Small intestine (tissue), 7 donors: ENCODE measurements at regions not wholly inside any gene's neighbourhood (a gene's known extent, or its start where the extent isn't known, plus 50 kb on each side); places are given as distances from the start of the nearest gene placed in this dataset.

Experiments used
- DNase-seq, 2 donors: peaks; one replicate each; pipeline versions ENCODE4 v3.0.0 to v3.0.0-alpha.2; 2013
- FAIRE-seq: peaks from 2 replicates; lab custom pipeline; 2012; peaks lifted over from hg19 to GRCh38; lab: Jason Lieb, UNC
- H3K27ac ChIP-seq, 3 donors: one replicate each; pipeline ENCODE4 v1.5.1; 2013; ENCODE audit warnings: low read length in 2 of 3, mild to moderate bottlenecking in 2 of 3, control low read depth in 1 of 3, inconsistent platforms in 1 of 3, low read depth in 1 of 3, moderate library complexity in 1 of 3
- H3K27me3 ChIP-seq, 3 donors: one replicate each; pipeline ENCODE4 v1.6.1; 2013; ENCODE audit warnings: low read length in 3 of 3, inconsistent platforms in 1 of 3; ENCODE audit not compliant: control insufficient read depth in 3 of 3, insufficient read depth in 3 of 3
- H3K36me3 ChIP-seq, 3 donors: one replicate each; pipeline ENCODE4 v1.6.1; 2013; ENCODE audit warnings: low read length in 3 of 3, inconsistent platforms in 1 of 3, low read depth in 1 of 3, mild to moderate bottlenecking in 1 of 3, moderate library complexity in 1 of 3; ENCODE audit not compliant: control insufficient read depth in 3 of 3, insufficient read depth in 2 of 3
- H3K4me1 ChIP-seq, 3 donors: one replicate each; pipeline ENCODE4 v1.6.1; 2013; ENCODE audit warnings: low read length in 2 of 3, inconsistent platforms in 1 of 3, low read depth in 1 of 3, mild to moderate bottlenecking in 1 of 3, moderate library complexity in 1 of 3; ENCODE audit not compliant: control insufficient read depth in 3 of 3, insufficient read depth in 2 of 3
- H3K4me3 ChIP-seq, 3 donors: one replicate each; pipeline ENCODE4 v1.5.1; 2013; ENCODE audit warnings: low read length in 3 of 3, control low read depth in 1 of 3, inconsistent platforms in 1 of 3, low read depth in 1 of 3, mild to moderate bottlenecking in 1 of 3, moderate library complexity in 1 of 3
- H3K9me3 ChIP-seq, 2 donors: one replicate each; pipeline ENCODE4 v1.6.1; 2013; ENCODE audit warnings: low read depth in 1 of 2, low read length in 1 of 2; ENCODE audit not compliant: control insufficient read depth in 2 of 2, insufficient read depth in 1 of 2
- WGBS, 3 donors: extraction: QIAGEN DNeasy Blood & Tissue Kit; methylation state at CpG; one replicate each; pipeline ENCODE4 v1.1.7; 2013; 5-methylcytosine and 5-hydroxymethylcytosine counted together
- donor health status: healthy with polysubstance abuse.
- donor health status: control.
- donor health status: control.
- donor health status: Bipolar disorder and iron deficiency.
- donor health status: healthy.

- FAIRE-seq = no peak
- 87 to 92% (median 92%) methylated on average over 3 of the region's 3 CpGs for WGBS, 3 donors
- Histone ChIP-seq H3K4me3 (no peak overlapping the region), H3K27ac (no peak overlapping the region), H3K36me3 (no peaks in the 10 kb centered on the region), H3K27me3 (peaks cover 0 to 5% (median 0%) of the 10 kb centered on the region in 3 donors), H3K9me3 (peaks cover 0 to 7% of the 10 kb centered on the region in 2 donors), H3K4me1 (no peaks in the 10 kb centered on the region)
- DNase-seq = no peak
Observed at GRCh38 chr12:125292700-125293099, 227.5 kb downstream of the AACS start.

- no peak overlapping the region for H3K4me3 ChIP-seq
- H3K27ac ChIP-seq = no peak overlapping the region
- DNase-seq (no peak), FAIRE-seq (no peak)
- no peaks in the 10 kb centered on the region for H3K36me3 ChIP-seq
- H3K27me3 ChIP-seq = peaks cover 0 to 5% (median 0%) of the 10 kb centered on the region in 3 donors
- peaks cover 0 to 7% of the 10 kb centered on the region in 2 donors for H3K9me3 ChIP-seq
- 83 to 90% (median 86%) methylated on average over 5 of the region's 5 CpGs for WGBS, 3 donors
- no peaks in the 10 kb centered on the region for H3K4me1 ChIP-seq
Observed at GRCh38 chr12:125295550-125295949, 230.3 kb downstream of the AACS start.

GRCh38 chr12:125296701-125297100, 231.5 kb downstream of the AACS start:
- Histone ChIP-seq H3K4me3 (no peak overlapping the region), H3K4me1 (no peaks in the 10 kb centered on the region), H3K27me3 (peaks cover 0 to 5% (median 0%) of the 10 kb centered on the region in 3 donors), H3K9me3 (peaks cover 0 to 7% of the 10 kb centered on the region in 2 donors), H3K27ac (no peak overlapping the region), H3K36me3 (no peaks in the 10 kb centered on the region)
- FAIRE-seq (no peak), DNase-seq (no peak)
- 60 to 66% (median 61%) methylated on average over 9 of the region's 9 CpGs for WGBS, 3 donors

DNA sequence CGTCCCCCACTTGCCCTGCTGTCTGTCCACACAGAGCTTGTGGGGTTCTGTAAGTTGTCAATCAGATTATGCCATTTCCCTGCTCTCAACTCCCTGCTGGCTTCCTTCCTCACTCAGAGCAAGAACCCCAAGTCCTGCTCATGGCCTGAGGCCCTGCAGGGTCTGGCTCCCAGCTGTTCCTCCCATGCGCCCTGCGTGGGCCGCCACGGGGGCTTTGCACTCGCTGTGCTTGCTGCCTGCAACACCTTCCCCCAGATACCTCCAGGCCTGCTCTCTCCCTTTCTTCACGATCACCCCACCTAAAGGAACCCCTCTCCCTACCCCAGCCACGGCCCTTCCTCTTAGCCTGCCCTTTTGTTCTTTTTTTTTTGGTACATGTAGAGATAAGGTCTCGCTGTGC, 234.6 kb downstream of the AACS start:
- peaks cover 0 to 2% (median 0%) of the 10 kb centered on the region in 3 donors for H3K27me3 ChIP-seq
- FAIRE-seq (no peak), DNase-seq (no peak)
- H3K36me3 ChIP-seq = no peaks in the 10 kb centered on the region
- H3K4me3 ChIP-seq = no peak overlapping the region
- no peaks in the 10 kb centered on the region for H3K4me1 ChIP-seq
- no peak overlapping the region for H3K27ac ChIP-seq
- no peaks in the 10 kb centered on the region for H3K9me3 ChIP-seq
- 69 to 76% (median 70%) methylated on average over 9 of the region's 9 CpGs for WGBS, 3 donors

- 57 to 66% (median 62%) methylated on average over 3 of the region's 3 CpGs for WGBS, 3 donors
- FAIRE-seq = no peak
- H3K4me3 ChIP-seq = no peak overlapping the region
Observed at GRCh38 chr12:125300249-125300648, 235.0 kb downstream of the AACS start.

GRCh38 chr12:125303337-125303736, 238.1 kb downstream of the AACS start:
- H3K9me3 ChIP-seq = no peaks in the 10 kb centered on the region
- FAIRE-seq = no peak

More at GRCh38 chr12:125300249-125300648, 235.0 kb downstream of the AACS start:
- DNase-seq = no peak
- Histone ChIP-seq H3K27ac (no peak overlapping the region), H3K36me3 (no peaks in the 10 kb centered on the region), H3K9me3 (no peaks in the 10 kb centered on the region), H3K4me1 (no peaks in the 10 kb centered on the region), H3K27me3 (peaks cover 0 to 2% (median 0%) of the 10 kb centered on the region in 3 donors)

DNA sequence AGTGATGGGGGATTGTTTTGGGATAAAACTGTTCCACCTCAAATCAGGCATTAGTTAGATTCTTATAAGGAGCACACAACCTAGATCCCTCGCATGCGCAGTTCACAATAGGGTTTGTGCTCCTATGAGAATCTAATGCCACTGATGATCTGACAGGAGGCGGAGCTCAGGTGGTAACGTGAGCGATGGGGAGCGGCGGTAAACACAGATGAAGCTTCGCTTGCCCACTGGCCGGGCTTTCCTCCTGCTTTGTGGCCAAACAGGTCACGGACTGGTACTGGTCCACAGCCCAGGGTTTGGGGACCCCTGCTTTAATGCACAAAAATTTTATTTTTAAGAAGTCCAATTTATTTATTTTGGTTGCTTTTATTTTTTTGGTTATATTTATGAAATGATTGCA, 238.8 kb downstream of the AACS start:
- FAIRE-seq = no peak
- H3K27me3 ChIP-seq = no peaks in the 10 kb centered on the region
- no peak for DNase-seq
- no peak overlapping the region for H3K4me3 ChIP-seq
- H3K36me3 ChIP-seq = no peaks in the 10 kb centered on the region
- H3K27ac ChIP-seq = no peak overlapping the region
- WGBS, 3 donors = 91 to 94% (median 93%) methylated on average over 10 of the region's 10 CpGs
- H3K9me3 ChIP-seq = no peaks in the 10 kb centered on the region
- no peaks in the 10 kb centered on the region for H3K4me1 ChIP-seq

More at GRCh38 chr12:125303337-125303736, 238.1 kb downstream of the AACS start:
- H3K27ac ChIP-seq = no peak overlapping the region
- H3K4me3 ChIP-seq = no peak overlapping the region
- H3K27me3 ChIP-seq = no peaks in the 10 kb centered on the region
- WGBS, 3 donors = 71 to 77% (median 76%) methylated on average over 2 of the region's 2 CpGs
- H3K4me1 ChIP-seq = no peaks in the 10 kb centered on the region
- H3K36me3 ChIP-seq = no peaks in the 10 kb centered on the region
- DNase-seq = no peak

GRCh38 chr12:125305231-125305630, 240.0 kb downstream of the AACS start:
- DNase-seq (no peak), FAIRE-seq (no peak)
- no peak overlapping the region for H3K4me3 ChIP-seq
- H3K9me3 ChIP-seq = no peaks in the 10 kb centered on the region
- no peaks in the 10 kb centered on the region for H3K27me3 ChIP-seq
- H3K36me3 ChIP-seq = no peaks in the 10 kb centered on the region
- no peak overlapping the region for H3K27ac ChIP-seq
- WGBS, 3 donors = 66 to 75% (median 67%) methylated on average over 6 of the region's 6 CpGs
- no peaks in the 10 kb centered on the region for H3K4me1 ChIP-seq

- DNase-seq = no peak
- H3K4me1 ChIP-seq = no peaks in the 10 kb centered on the region
- no peak overlapping the region for H3K4me3 ChIP-seq
- peaks cover 0 to under 1% (median 0%) of the 10 kb centered on the region in 3 donors for H3K27me3 ChIP-seq
- FAIRE-seq = no peak
- H3K9me3 ChIP-seq = no peaks in the 10 kb centered on the region
- 57 to 71% (median 64%) methylated on average over 8 of the region's 8 CpGs for WGBS, 3 donors
- H3K27ac ChIP-seq = no peak overlapping the region
- H3K36me3 ChIP-seq = no peaks in the 10 kb centered on the region
Observed at GRCh38 chr12:125310461-125310860, 245.2 kb downstream of the AACS start.
